GM13977 (cell line): ENCODE measurements at regions not wholly inside any gene's neighbourhood (a gene's known extent, or its start where the extent isn't known, plus 50 kb on each side); places are given as distances from the start of the nearest gene placed in this dataset.

ENCODE experiments used
- DNase-seq: peaks from one replicate; pipeline ENCODE4 v3.0.0; 2012; ENCODE audit warnings: low spot score
- CTCF ChIP-seq: IDR thresholded peaks from 2 replicates; pipeline ENCODE4 v1.5.1; 2012; ENCODE audit warnings: mild to moderate bottlenecking, control low read depth; ENCODE audit not compliant: insufficient read depth; ENCODE audit errors: extremely low read depth, missing control alignments
- in situ Hi-C: fragments of 300-500 bp; cut with MboI; formaldehyde crosslinking; loops from one replicate; pipeline ENCODE4 v1.12.0; 2022; ENCODE audit warnings: low sequenced_read_pairs, low pct_unique_long_range_greater_than_20kb, mixed read lengths, inconsistent platforms; ENCODE audit not compliant: unreplicated experiment

DNA sequence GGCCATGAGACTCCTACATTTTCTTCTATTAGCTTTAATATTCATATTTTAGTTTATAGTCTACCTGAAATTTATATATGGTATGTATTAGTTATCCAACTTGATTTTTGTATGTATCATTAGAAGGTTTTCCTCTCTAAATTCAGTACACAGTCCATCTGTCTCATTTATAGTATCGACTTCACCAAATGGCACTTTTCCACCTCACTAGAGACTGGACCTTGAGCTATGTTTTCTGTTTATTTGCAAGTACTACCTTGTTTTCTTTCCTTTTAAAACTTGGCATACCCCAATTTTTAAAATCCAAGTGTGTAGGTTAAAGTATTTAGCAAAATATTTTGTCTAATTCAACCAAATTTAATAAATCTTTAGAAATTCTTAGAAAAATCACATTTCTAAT, 1137.5 kb downstream of the NSUN3 start:
- no peak for TF ChIP-seq CTCF
- in situ Hi-C loops: no loop called here
- no peak for DNase-seq

- TF ChIP-seq CTCF: no peak
- in situ Hi-C loops: no loop called here
- DNase-seq: no peak
Measured at GRCh38 chr3:95210878-95211277, 1148.0 kb downstream of the NSUN3 start.

GRCh38 chr3:95212117-95212516, 1149.3 kb downstream of the NSUN3 start:
- TF ChIP-seq CTCF: no peak
- in situ Hi-C loops: no loop called here
- no peak for DNase-seq

- DNase-seq: no peak
- no peak for TF ChIP-seq CTCF
- in situ Hi-C loops: no loop called here
Measured at GRCh38 chr3:95215437-95215957, 1152.6 kb downstream of the NSUN3 start.

GRCh38 chr3:95217661-95218060, 1154.8 kb downstream of the NSUN3 start:
- no peak for DNase-seq
- in situ Hi-C loops: no loop called here
- TF ChIP-seq CTCF: no peak

DNA sequence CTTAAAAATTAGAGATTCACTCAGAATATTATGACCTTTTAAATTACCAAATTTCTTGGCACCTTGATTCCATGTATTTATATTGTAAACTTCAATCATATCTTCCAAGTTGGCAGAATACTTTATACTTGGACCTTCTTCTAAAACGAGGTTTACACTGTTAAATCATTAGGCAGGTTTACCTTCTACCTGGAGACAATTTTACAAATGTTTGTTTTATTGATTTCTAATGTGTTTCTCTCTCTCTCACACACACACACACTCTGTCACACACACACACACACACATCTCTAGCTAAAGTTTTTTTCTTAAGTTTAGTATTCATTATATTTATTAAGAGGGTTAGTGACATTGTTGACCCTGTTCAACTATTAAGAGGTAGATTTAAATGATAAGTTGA, 1155.6 kb downstream of the NSUN3 start:
- DNase-seq: no peak
- in situ Hi-C loops: no loop called here
- TF ChIP-seq CTCF: no peak

- DNase-seq: no peak
- in situ Hi-C loops: no loop called here
- TF ChIP-seq CTCF: no peak
Measured at GRCh38 chr3:95226437-95226836, 1163.6 kb downstream of the NSUN3 start.
